Hindlimb muscle (tissue), 1 donor: ENCODE measurements at regions not wholly inside any gene's neighbourhood (a gene's known extent, or its start where the extent isn't known, plus 50 kb on each side); places are given as distances from the start of the nearest gene placed in this dataset.
"Not testable (repeated sequence)": the region's sequence is repeated elsewhere in the genome, so short reads cannot be mapped to it uniquely, and the experiment has no call there.

ENCODE experiments used
- DNase-seq: peaks from one replicate; pipeline ENCODE4 v3.0.0-alpha.2; 2013

- DNase-seq = no peak
Measured at GRCh38 chr15:89030311-89030710, 57.9 kb upstream of the ABHD2 start.

- not testable (repeated sequence) for DNase-seq
Measured at GRCh38 chr15:89031637-89032285, 56.5 kb upstream of the ABHD2 start.

- no peak for DNase-seq
Measured at GRCh38 chr15:89034305-89034704, 54.0 kb upstream of the ABHD2 start.

- DNase-seq = no peak
Measured at GRCh38 chr15:89035150-89035549, 53.1 kb upstream of the ABHD2 start.

- no peak for DNase-seq
Measured at GRCh38 chr15:89035658-89036057, 52.6 kb upstream of the ABHD2 start.

GRCh38 chr15:89038146-89038545, 50.1 kb upstream of the ABHD2 start:
- no peak for DNase-seq
